ENCODE measurements at regions not wholly inside any gene's neighbourhood (a gene's known extent, or its start where the extent isn't known, plus 50 kb on each side); places are given as distances from the start of the nearest gene placed in this dataset.

- TF ChIP-seq CTCF (IDR thresholded peaks at IDR 0.05; ENCODE audit: insufficient read depth, low read length) (no peak), GABPA (IDR thresholded peaks at IDR 0.05; ENCODE audit: low read depth) (no peak)
Observed at GRCh38 chr3:176628101-176628639, 569.1 kb downstream of the TBL1XR1 start.
